ENCODE measurements at regions not wholly inside any gene's neighbourhood (a gene's known extent, or its start where the extent isn't known, plus 50 kb on each side); places are given as distances from the start of the nearest gene placed in this dataset.

DNA sequence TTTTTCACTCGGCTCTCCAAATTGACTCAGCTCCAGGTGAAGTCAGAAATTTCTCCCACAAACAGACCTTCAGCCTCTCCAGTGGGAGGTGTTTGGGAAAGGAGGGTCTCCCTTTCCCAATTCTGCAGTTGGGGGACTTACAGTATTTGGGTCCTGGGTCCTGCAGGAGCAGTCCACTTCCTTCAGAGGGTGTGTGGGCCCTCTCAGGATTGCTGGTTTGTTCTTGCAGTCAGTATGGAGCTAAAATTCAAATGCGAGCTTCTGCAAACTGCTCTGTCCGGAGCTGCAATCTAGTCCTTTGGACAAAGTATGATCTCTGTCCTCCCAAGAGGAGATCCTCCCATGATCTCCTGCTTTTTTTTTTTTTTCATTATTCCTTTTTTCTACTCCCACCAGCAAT, 87.9 kb upstream of the MSTN start:
- TF ChIP-seq, protein P1, sequence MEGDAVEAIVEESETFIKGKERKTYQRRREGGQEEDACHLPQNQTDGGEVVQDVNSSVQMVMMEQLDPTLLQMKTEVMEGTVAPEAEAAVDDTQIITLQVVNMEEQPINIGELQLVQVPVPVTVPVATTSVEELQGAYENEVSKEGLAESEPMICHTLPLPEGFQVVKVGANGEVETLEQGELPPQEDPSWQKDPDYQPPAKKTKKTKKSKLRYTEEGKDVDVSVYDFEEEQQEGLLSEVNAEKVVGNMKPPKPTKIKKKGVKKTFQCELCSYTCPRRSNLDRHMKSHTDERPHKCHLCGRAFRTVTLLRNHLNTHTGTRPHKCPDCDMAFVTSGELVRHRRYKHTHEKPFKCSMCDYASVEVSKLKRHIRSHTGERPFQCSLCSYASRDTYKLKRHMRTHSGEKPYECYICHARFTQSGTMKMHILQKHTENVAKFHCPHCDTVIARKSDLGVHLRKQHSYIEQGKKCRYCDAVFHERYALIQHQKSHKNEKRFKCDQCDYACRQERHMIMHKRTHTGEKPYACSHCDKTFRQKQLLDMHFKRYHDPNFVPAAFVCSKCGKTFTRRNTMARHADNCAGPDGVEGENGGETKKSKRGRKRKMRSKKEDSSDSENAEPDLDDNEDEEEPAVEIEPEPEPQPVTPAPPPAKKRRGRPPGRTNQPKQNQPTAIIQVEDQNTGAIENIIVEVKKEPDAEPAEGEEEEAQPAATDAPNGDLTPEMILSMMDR (conservative IDR thresholded peaks at IDR 0.05 in 1 of 2, IDR thresholded peaks at IDR 0.05 in 1 of 2; ENCODE audit: low read depth in 1 of 2, low read length in 2 of 2) = no peak
- TF ChIP-seq EZH2 (IDR thresholded peaks at IDR 0.05; ENCODE audit: low read length, missing control alignments) = no peak
